Spinal cord (tissue), 9 donors: ENCODE measurements at regions not wholly inside any gene's neighbourhood (a gene's known extent, or its start where the extent isn't known, plus 50 kb on each side); places are given as distances from the start of the nearest gene placed in this dataset.
"Not testable (repeated sequence)": the region's sequence is repeated elsewhere in the genome, so short reads cannot be mapped to it uniquely, and the experiment has no call there.

Experiments used
- DNase-seq, 6 donors: peaks; one replicate each; pipeline versions ENCODE4 v3.0.0 to v3.0.0-alpha.2; 2013 to 2015; ENCODE audit warnings: low spot score in 6 of 6, low read depth in 4 of 6
- H3K27ac ChIP-seq: one replicate; pipeline ENCODE4 v1.5.1; 2013; ENCODE audit warnings: low read depth, low read length, control low read depth
- H3K27me3 ChIP-seq: one replicate; pipeline ENCODE4 v1.6.1; 2013; ENCODE audit warnings: low read length; ENCODE audit not compliant: control insufficient read depth, insufficient read depth
- H3K36me3 ChIP-seq: one replicate; pipeline ENCODE4 v1.6.1; 2013; ENCODE audit warnings: low read length; ENCODE audit not compliant: control insufficient read depth, insufficient read depth
- H3K4me1 ChIP-seq: one replicate; pipeline ENCODE4 v1.6.1; 2013; ENCODE audit warnings: low read length; ENCODE audit not compliant: control insufficient read depth, insufficient read depth
- H3K4me3 ChIP-seq: one replicate; pipeline ENCODE4 v1.5.1; 2013; ENCODE audit warnings: low read depth, low read length, control low read depth
- H3K9me3 ChIP-seq: one replicate; pipeline ENCODE4 v1.6.1; 2013; ENCODE audit warnings: low read length; ENCODE audit not compliant: control insufficient read depth, insufficient read depth
- WGBS: methylation state at CpG from one replicate; pipeline ENCODE4 v1.1.5; 2013; ENCODE audit warnings: missing lambda C conversion rate; ENCODE audit not compliant: insufficient coverage; 5-methylcytosine and 5-hydroxymethylcytosine counted together
- donor health status: healthy.

GRCh38 chr6:3970097-3970496, 108.8 kb downstream of the FAM217A start:
- no peaks in the 10 kb centered on the region for H3K36me3 ChIP-seq
- WGBS, result 96% methylated on average over 3 of the region's 5 CpGs
- no peaks in the 10 kb centered on the region for H3K27me3 ChIP-seq
- no peak overlapping the region for H3K27ac ChIP-seq
- H3K4me1 ChIP-seq, result no peaks in the 10 kb centered on the region
- H3K4me3 ChIP-seq, result no peak overlapping the region
- no peaks in the 10 kb centered on the region for H3K9me3 ChIP-seq
- DNase-seq, result no peak

GRCh38 chr6:3973152-3973551, 105.8 kb downstream of the FAM217A start:
- not testable (repeated sequence) for H3K27ac ChIP-seq, DNase-seq, H3K9me3 ChIP-seq, H3K27me3 ChIP-seq, H3K4me3 ChIP-seq, H3K36me3 ChIP-seq, H3K4me1 ChIP-seq
- 78% methylated on average over 3 of the region's 3 CpGs for WGBS

GRCh38 chr6:3977875-3978711, 100.8 kb downstream of the FAM217A start:
- Histone ChIP-seq H3K27ac (no peak overlapping the region), H3K9me3 (no peaks in the 10 kb centered on the region), H3K4me1 (no peaks in the 10 kb centered on the region), H3K36me3 (no peaks in the 10 kb centered on the region), H3K27me3 (no peaks in the 10 kb centered on the region), H3K4me3 (no peak overlapping the region)
- peak in 5 of 6 donors; percentile 43 to 93 (median 58) for DNase-seq
- 42% methylated on average over 11 of the region's 16 CpGs for WGBS

- not testable (repeated sequence) for H3K4me3 ChIP-seq, H3K9me3 ChIP-seq, H3K4me1 ChIP-seq, DNase-seq, H3K27ac ChIP-seq, H3K27me3 ChIP-seq, H3K36me3 ChIP-seq
- WGBS, result no CpG with 5 or more reads among the region's 1 CpG
Measured at GRCh38 chr6:3978966-3979365, 100.0 kb downstream of the FAM217A start.

- no peak overlapping the region for H3K27ac ChIP-seq
- no peak overlapping the region for H3K4me3 ChIP-seq
- no peak for DNase-seq
- H3K27me3 ChIP-seq, result no peaks in the 10 kb centered on the region
- H3K36me3 ChIP-seq, result no peaks in the 10 kb centered on the region
- no peaks in the 10 kb centered on the region for H3K9me3 ChIP-seq
- no peaks in the 10 kb centered on the region for H3K4me1 ChIP-seq
Measured at GRCh38 chr6:3981917-3982316, 97.0 kb downstream of the FAM217A start.

GRCh38 chr6:3983778-3984177, 95.2 kb downstream of the FAM217A start:
- no peaks in the 10 kb centered on the region for H3K27me3 ChIP-seq
- H3K4me3 ChIP-seq, result no peak overlapping the region
- H3K36me3 ChIP-seq, result no peaks in the 10 kb centered on the region
- no peak overlapping the region for H3K27ac ChIP-seq
- DNase-seq, result no peak
- WGBS, result no CpG with 5 or more reads among the region's 2 CpGs
- no peaks in the 10 kb centered on the region for H3K9me3 ChIP-seq
- H3K4me1 ChIP-seq, result no peaks in the 10 kb centered on the region

GRCh38 chr6:3984494-3984893, 94.4 kb downstream of the FAM217A start:
- WGBS, result no CpG with 5 or more reads among the region's 5 CpGs
- no peak for DNase-seq

GRCh38 chr6:3986241-3986640, 92.7 kb downstream of the FAM217A start:
- Histone ChIP-seq H3K27me3 (no peaks in the 10 kb centered on the region), H3K36me3 (no peaks in the 10 kb centered on the region), H3K4me1 (peaks cover 13% of the 10 kb centered on the region), H3K9me3 (no peaks in the 10 kb centered on the region), H3K4me3 (no peak overlapping the region), H3K27ac (no peak overlapping the region)
- DNase-seq, result no peak
- 100% methylated on average over 1 of the region's 3 CpGs for whole genome bisulfite sequencing

More at GRCh38 chr6:3984494-3984893, 94.4 kb downstream of the FAM217A start:
- Histone ChIP-seq H3K36me3 (no peaks in the 10 kb centered on the region), H3K27ac (no peak overlapping the region), H3K9me3 (no peaks in the 10 kb centered on the region), H3K4me3 (no peak overlapping the region), H3K27me3 (no peaks in the 10 kb centered on the region), H3K4me1 (peaks cover 2% of the 10 kb centered on the region)

- no peak for DNase-seq
- peaks cover 13% of the 10 kb centered on the region for H3K4me1 ChIP-seq
- H3K27me3 ChIP-seq, result no peaks in the 10 kb centered on the region
- WGBS, result 22% methylated on average over 3 of the region's 3 CpGs
- H3K27ac ChIP-seq, result no peak overlapping the region
- H3K36me3 ChIP-seq, result no peaks in the 10 kb centered on the region
- H3K9me3 ChIP-seq, result no peaks in the 10 kb centered on the region
- H3K4me3 ChIP-seq, result no peak overlapping the region
Measured at GRCh38 chr6:3987053-3987452, 91.9 kb downstream of the FAM217A start.

- DNase-seq, result no peak
- H3K4me1 ChIP-seq, result peaks cover 13% of the 10 kb centered on the region
- H3K9me3 ChIP-seq, result no peaks in the 10 kb centered on the region
- H3K27ac ChIP-seq, result no peak overlapping the region
- WGBS, result no CpG with 5 or more reads among the region's 2 CpGs
- H3K36me3 ChIP-seq, result no peaks in the 10 kb centered on the region
- H3K27me3 ChIP-seq, result no peaks in the 10 kb centered on the region
- no peak overlapping the region for H3K4me3 ChIP-seq
Measured at GRCh38 chr6:3987576-3987975, 91.4 kb downstream of the FAM217A start.
